Activated naive CD4-positive, alpha-beta T cell treated with anti-CD3 and anti-CD28 coated beads, Interleukin-2, amount 50 U/mL, for 16 hours (primary cell): ENCODE measurements at regions not wholly inside any gene's neighbourhood (a gene's known extent, or its start where the extent isn't known, plus 50 kb on each side); places are given as distances from the start of the nearest gene placed in this dataset.
A peak's percentile ranks its signal among the peaks of the same experiment; 100 is the strongest.

Source experiments
- DNase-seq: peaks from one replicate; pipeline ENCODE4 v3.0.0-alpha.2; 2020

- no peak for DNase-seq
Measured at GRCh38 chr6:160911949-160912348, 79.6 kb upstream of the MAP3K4 start.

DNA sequence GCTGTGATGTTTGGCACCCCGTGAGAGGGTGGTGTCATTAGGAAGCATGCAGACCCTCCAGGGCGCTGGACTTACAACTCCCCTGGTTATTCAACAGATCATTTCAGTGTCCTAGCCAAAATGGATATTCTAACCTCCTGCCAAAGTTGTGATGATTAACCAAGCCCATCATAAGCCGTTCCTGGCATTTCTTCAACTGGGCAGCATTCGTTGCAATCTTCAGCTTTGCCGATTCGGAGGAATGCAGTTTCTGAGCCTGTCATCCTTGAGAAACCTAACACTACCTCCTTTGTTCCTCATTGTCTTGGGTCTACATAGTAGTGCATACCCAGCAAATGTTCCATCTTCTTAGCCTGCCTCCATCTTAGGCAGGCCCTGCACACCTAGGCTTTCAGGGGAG lies 79.2 kb upstream of the MAP3K4 start:
- no peak for DNase-seq

DNA sequence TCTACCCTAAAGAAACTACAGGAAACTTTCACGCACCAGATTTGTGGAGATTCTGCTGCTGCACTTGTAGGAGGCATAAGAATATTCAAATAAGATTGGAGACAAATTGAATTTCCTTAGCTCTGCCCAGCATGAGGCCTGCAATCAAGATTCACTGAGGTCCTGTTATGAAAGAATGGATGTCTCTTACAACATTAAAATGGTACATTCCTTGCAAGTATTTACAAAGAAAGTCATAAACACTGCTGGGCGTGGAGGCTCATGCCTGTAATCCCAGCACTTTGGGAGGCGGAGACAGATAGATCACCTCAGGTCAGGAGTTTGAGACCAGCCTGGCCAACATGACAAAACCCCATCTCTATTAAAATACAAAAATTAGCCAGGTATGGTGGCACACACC lies 74.0 kb upstream of the MAP3K4 start:
- DNase-seq, result no peak

DNA sequence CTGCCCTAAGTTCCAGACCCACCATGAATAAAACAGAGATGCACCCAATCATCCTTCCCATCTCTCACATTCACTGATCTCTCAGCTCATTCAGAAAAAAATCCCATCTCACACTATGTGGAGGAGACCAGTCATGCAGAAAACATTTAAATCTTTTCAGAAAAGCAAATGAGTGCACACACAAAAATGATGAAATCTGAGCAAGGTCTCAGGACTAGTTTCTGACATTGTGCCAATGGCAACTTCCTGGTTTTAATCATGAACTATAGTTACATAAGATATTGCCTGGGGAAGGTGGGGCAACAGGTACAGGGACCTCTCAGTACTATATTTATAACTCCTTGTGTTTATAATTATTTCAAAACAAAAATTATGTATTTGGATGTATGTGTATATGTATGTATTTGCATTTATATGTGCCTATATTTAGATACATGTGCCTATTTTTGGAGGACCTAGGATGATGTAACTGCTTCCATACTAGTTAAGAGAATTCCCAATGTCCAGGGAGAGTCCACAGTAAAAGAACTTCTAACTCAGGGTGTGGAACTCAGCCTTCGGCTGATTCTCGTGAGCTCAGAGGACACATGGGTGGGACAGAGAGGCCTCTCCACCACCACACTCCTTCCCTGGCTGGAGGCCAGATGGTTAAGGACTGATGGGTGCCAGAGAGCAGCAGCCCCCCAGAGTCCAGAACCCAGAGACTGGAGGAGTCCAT lies 71.7 kb upstream of the MAP3K4 start:
- no peak for DNase-seq

DNA sequence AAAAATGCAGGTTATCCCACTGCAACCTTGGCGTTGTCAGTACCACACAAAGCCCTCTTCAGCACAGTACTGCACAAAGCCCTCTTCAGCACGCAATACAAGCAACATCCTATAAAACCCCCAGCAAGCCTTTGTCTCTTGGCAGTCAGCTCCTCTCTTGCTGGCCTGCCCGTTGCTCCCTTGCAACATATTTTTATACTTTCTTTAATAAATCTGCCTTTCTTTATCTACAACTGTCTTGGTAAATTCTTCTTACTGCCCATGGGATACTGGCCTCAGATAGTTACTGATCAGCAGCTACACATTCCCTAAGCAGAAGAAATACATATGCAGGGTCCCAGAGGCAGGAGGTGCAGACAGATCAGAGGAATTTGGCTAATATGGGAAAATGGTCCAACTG lies 70.5 kb upstream of the MAP3K4 start:
- no peak for DNase-seq

GRCh38 chr6:160926281-160927276 lies 65.0 kb upstream of the MAP3K4 start:
- no peak for DNase-seq

DNA sequence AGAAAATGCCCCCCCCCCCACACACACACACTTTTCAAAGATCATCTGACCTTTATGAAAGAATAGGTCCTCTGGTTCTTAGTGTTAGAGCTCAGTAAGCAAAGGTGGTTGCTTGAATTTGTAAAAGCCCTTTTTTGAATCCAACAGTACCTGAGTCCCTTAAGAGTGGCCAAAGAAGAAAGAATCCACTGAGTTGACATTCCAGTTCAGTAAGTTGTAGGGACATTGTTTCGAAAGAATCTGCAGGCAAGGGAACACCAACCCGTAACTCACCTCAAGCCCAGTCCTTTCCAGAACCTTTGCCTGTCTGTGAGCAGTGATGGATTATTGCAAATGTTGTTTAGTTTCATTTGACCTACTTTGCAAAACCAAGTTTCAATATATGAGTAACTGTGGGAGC lies 64.2 kb upstream of the MAP3K4 start:
- no peak for DNase-seq

DNA sequence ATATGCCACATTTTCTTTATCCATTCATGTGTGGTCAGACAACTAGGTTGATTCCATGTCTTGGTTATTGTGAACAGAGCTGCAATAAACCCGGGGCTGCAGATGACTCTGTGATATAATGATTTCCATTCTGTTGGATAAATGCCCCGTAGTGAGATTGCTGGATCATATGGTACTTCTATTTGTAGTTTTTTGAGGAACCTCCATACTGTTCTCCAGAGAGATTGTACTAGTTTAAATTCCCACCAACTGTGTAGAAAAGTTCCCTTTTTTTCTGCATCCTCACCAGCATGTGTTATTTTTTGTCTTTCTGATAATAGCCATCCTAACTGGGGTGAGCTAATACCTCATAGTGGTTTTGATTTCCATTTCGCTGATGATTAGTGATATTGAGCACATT lies 62.2 kb upstream of the MAP3K4 start:
- DNase-seq, result no peak

DNA sequence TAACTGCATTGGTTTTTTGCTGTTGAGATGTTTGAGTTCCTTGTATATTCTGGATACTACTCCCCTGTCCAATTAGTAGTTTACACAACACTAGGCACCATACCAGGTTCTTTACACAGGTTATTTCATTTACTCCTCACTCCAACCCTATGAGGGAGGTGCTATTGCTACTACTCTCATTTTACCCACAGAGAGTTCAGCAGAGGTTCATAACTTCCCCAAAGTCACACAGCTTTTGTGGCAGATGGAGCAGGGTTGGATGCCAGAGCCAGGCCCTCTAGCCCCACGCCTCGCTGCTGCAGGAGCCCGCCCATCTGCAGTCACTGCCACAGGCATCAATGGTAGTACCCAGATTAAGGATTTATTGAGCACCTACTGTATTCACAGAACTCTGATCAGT lies 61.7 kb upstream of the MAP3K4 start:
- DNase-seq, result no peak

DNA sequence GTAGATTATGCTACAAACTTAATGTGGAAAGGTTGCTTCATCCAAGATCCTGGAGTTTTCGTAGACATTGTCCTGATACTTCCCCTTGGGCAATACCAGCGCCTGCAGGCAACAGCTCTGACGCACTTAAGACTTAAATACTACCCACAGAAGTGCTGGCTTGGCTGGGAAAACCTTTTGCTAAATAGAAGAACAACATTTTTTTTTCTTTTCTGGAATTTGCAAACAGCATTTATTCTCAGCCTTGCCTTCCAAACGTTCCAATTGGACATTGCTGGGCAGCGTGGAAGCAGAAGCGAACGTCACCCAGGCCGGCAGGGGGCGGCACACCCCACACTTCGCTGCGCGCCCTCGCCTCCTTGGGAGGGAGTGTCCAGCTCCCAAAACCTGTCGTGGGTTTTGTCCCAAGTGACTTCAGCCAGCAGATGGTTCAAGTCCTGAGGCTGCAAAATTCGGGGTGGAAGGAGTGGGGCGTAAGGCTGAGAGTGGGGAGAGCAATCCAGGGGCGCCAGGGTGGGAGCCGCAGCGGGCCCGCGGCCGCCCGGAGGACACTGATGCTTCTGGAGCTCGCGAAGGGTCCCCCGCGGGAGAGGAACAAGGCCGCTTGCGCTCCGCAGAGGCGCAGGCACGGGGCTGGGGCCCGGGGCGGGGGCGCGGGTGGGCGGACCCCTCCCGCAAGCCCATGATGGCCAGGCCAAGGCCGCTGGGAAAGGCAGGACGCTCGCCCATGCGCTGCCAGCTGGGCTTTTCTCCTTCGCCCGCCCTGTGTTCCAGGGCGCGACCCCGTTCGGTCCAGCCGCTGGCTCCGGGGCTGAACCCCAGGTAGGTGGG lies 60.8 kb upstream of the MAP3K4 start:
- DNase-seq, result peak; percentile 52

- no peak for DNase-seq
Measured at GRCh38 chr6:160931378-160932310, 59.9 kb upstream of the MAP3K4 start.

- no peak for DNase-seq
Measured at GRCh38 chr6:160933256-160933655, 58.3 kb upstream of the MAP3K4 start.

- no peak for DNase-seq
Measured at GRCh38 chr6:160934157-160934556, 57.4 kb upstream of the MAP3K4 start.

DNA sequence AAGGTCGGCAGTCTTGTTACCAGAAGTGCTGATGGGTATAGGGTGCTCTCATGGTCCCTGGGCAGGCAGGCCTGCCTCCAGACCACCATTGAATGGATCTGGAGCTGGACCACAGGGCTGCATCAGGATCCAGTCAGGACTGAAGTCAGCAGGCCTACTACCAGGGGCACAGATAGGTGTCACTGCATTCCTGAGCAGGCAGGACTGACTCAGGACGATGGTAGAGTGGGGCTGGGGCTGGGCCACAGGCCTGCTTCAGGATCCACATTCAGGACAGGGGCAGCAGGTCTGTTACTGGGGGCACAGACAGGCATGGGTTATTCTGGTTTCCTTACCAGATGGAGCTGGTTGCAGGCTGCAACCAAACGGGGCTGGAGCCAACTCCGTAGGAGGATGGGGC lies 51.4 kb upstream of the MAP3K4 start:
- no peak for DNase-seq
